Vagina (tissue), 2 donors: ENCODE measurements at regions not wholly inside any gene's neighbourhood (a gene's known extent, or its start where the extent isn't known, plus 50 kb on each side); places are given as distances from the start of the nearest gene placed in this dataset.
A peak's percentile ranks its signal among the peaks of the same experiment; 100 is the strongest.

Experiments
- DNase-seq, 2 donors: peaks; one replicate each; pipeline ENCODE4 v3.0.0-alpha.2; 2017; ENCODE audit errors: extremely low spot score in 2 of 2
- H3K27ac ChIP-seq: fragments of 200-600 bp; sonication (generic); one replicate; pipeline ENCODE4 v1.5.1; 2019
- H3K27me3 ChIP-seq: fragments of 200-600 bp; sonication (generic); one replicate; pipeline ENCODE4 v1.5.1; 2019
- H3K36me3 ChIP-seq, 2 donors: fragments of 200-600 bp; sonication (generic); one replicate each; pipeline ENCODE4 v1.5.1; 2017 to 2019
- H3K4me1 ChIP-seq: fragments of 200-600 bp; sonication (generic); one replicate; pipeline ENCODE4 v1.5.1; 2019
- H3K4me3 ChIP-seq, 2 donors: fragments of 200-600 bp; sonication (generic); 1 replicate in 1 of 2; 2 replicates in 1 of 2; pipeline ENCODE4 v1.5.1; 2016 to 2019
- H3K9me3 ChIP-seq: fragments of 200-600 bp; sonication (generic); one replicate; pipeline ENCODE4 v1.5.1; 2019
- POLR2A ChIP-seq, 2 donors: fragments of 450-650 bp; IDR thresholded peaks; one replicate each; pipeline ENCODE4 v1.6.1; 2017; ENCODE audit warnings: antibody characterized with exemption in 2 of 2, mild to moderate bottlenecking in 2 of 2, moderate library complexity in 2 of 2
- POLR2AphosphoS5 ChIP-seq, 2 donors: sonication (generic); formaldehyde crosslinking; IDR thresholded peaks; one replicate each; pipeline ENCODE4 v1.9.0; 2017; ENCODE audit warnings: antibody characterized with exemption in 2 of 2, mild to moderate bottlenecking in 2 of 2, low read depth in 1 of 2; ENCODE audit not compliant: insufficient read depth in 1 of 2
- intact Hi-C: fragments of 100-400 bp; cut with DNase I; formaldehyde crosslinking; loops from one replicate; pipeline ENCODE4 v1.15.1; 2023
- TF ChIP-seq, protein P1 (sequence below), 3 experiments: fragments of 450-650 bp in 2 of 3; fragments of 200-600 bp in 1 of 3; sonication (generic) in 1 of 3; IDR thresholded peaks; one replicate each; pipeline ENCODE4 v1.5.1; 2017 to 2019; ENCODE audit warnings: antibody characterized with exemption in 3 of 3, mild to moderate bottlenecking in 2 of 3, moderate library complexity in 2 of 3

DNA sequence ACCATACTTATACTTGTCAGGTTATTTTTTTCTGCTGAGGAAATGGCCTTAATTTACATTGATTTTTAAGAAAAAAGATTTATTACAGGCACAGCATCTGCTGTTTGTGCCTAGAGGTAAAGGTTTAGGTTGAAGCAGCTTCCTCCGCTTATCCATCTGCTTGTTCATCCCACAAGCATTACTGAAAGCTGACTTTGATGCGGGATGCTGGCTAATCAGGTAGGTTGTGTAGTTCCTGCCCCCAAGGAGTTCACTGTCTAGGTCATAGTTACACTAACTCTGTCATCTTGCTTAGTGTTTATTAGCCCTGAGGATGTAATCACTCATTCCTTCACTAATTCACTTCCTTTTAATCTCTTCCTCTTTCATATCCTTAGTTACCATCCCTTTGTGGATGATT lies 377.7 kb upstream of the KAZN start:
- H3K4me1 ChIP-seq = no peaks in the 10 kb centered on the region
- peaks cover 4% of the 10 kb centered on the region for H3K9me3 ChIP-seq
- DNase-seq = no peak
- H3K27me3 ChIP-seq = no peaks in the 10 kb centered on the region
- no peaks in the 10 kb centered on the region for H3K36me3 ChIP-seq
- H3K4me3 ChIP-seq = no peak overlapping the region
- TF ChIP-seq POLR2A (IDR thresholded peaks at IDR 0.05) (no peak), POLR2AphosphoS5 (IDR thresholded peaks at IDR 0.05; ENCODE audit: insufficient read depth in 1 of 2, low read depth in 1 of 2) (no peak)
- TF ChIP-seq, protein P1, sequence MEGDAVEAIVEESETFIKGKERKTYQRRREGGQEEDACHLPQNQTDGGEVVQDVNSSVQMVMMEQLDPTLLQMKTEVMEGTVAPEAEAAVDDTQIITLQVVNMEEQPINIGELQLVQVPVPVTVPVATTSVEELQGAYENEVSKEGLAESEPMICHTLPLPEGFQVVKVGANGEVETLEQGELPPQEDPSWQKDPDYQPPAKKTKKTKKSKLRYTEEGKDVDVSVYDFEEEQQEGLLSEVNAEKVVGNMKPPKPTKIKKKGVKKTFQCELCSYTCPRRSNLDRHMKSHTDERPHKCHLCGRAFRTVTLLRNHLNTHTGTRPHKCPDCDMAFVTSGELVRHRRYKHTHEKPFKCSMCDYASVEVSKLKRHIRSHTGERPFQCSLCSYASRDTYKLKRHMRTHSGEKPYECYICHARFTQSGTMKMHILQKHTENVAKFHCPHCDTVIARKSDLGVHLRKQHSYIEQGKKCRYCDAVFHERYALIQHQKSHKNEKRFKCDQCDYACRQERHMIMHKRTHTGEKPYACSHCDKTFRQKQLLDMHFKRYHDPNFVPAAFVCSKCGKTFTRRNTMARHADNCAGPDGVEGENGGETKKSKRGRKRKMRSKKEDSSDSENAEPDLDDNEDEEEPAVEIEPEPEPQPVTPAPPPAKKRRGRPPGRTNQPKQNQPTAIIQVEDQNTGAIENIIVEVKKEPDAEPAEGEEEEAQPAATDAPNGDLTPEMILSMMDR (IDR thresholded peaks at IDR 0.05) = no peak
- H3K27ac ChIP-seq = no peak overlapping the region
- intact Hi-C loops = no loop called here

DNA sequence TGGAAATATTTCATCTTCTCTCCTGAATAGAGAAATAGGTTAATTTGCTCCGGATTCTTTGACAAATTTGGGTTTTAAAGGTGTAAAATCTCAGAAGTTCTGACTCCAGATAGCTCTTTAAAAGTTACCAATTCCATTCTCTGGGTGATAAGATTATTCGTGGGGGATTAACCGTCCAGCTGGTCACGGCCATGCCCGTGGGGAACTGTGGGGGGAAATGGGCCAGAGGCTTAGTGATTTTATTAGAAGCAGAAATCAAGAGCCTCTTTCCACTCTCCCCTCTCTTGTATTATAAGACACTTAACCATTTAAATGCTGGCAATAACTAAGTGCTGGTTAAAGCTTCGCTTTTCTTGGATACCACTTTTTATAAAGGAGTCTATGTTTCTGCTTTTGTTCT lies 376.4 kb upstream of the KAZN start:
- H3K9me3 ChIP-seq = no peaks in the 10 kb centered on the region
- intact Hi-C loops = no loop called here
- H3K4me3 ChIP-seq = no peak overlapping the region
- no peaks in the 10 kb centered on the region for H3K27me3 ChIP-seq
- H3K27ac ChIP-seq = no peak overlapping the region
- DNase-seq = peak in 1 of 2 donors; percentile 1
- H3K4me1 ChIP-seq = no peaks in the 10 kb centered on the region
- TF ChIP-seq, protein P1 (IDR thresholded peaks at IDR 0.05) = no peak
- no peak for TF ChIP-seq POLR2A (IDR thresholded peaks at IDR 0.05)
- no peak for TF ChIP-seq POLR2AphosphoS5 (IDR thresholded peaks at IDR 0.05; ENCODE audit: insufficient read depth in 1 of 2, low read depth in 1 of 2)
- H3K36me3 ChIP-seq = no peaks in the 10 kb centered on the region

DNA sequence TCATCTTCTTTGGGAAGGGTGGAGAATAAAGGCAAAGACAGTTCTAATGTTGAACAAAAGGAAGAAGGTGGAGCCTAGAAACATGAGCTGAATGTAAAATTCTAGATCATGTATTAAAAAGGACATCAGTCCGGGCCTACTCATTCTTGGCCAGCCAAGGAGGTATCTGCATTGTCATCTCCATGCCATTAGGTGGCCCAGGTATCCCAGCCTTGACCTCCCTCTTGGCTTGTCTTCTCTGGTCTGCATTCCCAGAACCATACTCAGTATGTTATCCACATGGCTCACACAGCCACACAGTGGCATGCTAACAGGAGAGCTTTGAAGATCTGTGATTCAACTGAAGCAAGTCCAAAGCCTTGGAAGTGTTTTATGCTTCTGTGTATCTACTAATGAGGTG lies 369.8 kb upstream of the KAZN start:
- intact Hi-C loops = no loop called here
- H3K4me1 ChIP-seq = no peaks in the 10 kb centered on the region
- H3K9me3 ChIP-seq = no peaks in the 10 kb centered on the region
- H3K27me3 ChIP-seq = no peaks in the 10 kb centered on the region
- no peak overlapping the region for H3K27ac ChIP-seq
- no peaks in the 10 kb centered on the region for H3K36me3 ChIP-seq
- H3K4me3 ChIP-seq = no peak overlapping the region
- TF ChIP-seq POLR2A (IDR thresholded peaks at IDR 0.05) = no peak
- TF ChIP-seq, protein P1 (IDR thresholded peaks at IDR 0.05) = no peak
- TF ChIP-seq POLR2AphosphoS5 (IDR thresholded peaks at IDR 0.05; ENCODE audit: insufficient read depth in 1 of 2, low read depth in 1 of 2) = no peak
- DNase-seq = no peak

DNA sequence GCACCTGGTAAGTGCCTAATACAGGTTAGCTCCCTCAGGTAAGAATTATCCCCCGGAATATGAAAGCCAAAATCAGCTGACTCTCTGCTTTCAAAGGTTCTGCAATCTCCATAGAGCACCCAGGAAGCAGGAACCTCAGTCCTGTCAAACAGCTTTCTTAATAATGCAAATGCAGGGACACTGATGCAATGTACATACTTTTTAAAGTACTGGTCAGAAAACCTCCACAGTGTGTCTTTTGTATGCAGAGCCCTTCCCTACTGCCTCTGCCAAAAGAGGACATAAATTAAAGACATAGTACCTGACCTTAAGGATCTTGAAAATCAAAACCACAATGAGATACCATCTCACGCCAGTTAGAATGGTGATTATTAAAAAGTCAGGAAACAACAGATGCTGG lies 365.0 kb upstream of the KAZN start:
- intact Hi-C loops = no loop called here
- Histone ChIP-seq H3K4me1 (no peaks in the 10 kb centered on the region), H3K27ac (no peak overlapping the region), H3K36me3 (no peaks in the 10 kb centered on the region), H3K4me3 (no peak overlapping the region), H3K9me3 (no peaks in the 10 kb centered on the region), H3K27me3 (no peaks in the 10 kb centered on the region)
- TF ChIP-seq POLR2A (IDR thresholded peaks at IDR 0.05) = no peak
- no peak for TF ChIP-seq POLR2AphosphoS5 (IDR thresholded peaks at IDR 0.05; ENCODE audit: insufficient read depth in 1 of 2, low read depth in 1 of 2)
- TF ChIP-seq, protein P1 (IDR thresholded peaks at IDR 0.05) = no peak
- no peak for DNase-seq

DNA sequence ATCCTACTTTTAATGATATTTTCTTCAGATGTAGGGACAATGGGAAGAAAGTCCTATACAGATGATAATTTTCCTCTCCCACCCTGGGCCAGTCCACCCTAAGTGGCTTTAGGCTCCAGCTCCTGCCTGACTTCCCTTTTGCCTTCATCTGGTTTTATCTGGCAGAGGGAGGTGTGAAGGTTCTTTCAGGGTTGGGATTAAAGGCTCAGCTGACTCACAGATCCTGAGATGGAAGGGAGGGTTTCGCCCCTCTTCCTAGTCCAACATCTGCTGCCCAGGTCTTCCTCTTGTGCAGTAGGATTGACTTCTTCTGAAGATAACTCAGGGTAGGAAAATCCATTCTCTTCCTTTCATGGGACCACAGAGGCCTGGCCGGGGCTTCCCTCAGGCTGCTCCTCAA lies 362.4 kb upstream of the KAZN start:
- H3K27me3 ChIP-seq = no peaks in the 10 kb centered on the region
- no peaks in the 10 kb centered on the region for H3K4me1 ChIP-seq
- DNase-seq = no peak
- intact Hi-C loops = no loop called here
- H3K9me3 ChIP-seq = no peaks in the 10 kb centered on the region
- H3K4me3 ChIP-seq = no peak overlapping the region
- TF ChIP-seq POLR2A (IDR thresholded peaks at IDR 0.05) (no peak), POLR2AphosphoS5 (IDR thresholded peaks at IDR 0.05; ENCODE audit: insufficient read depth in 1 of 2, low read depth in 1 of 2) (no peak)
- TF ChIP-seq, protein P1 (IDR thresholded peaks at IDR 0.05) = no peak
- no peak overlapping the region for H3K27ac ChIP-seq
- H3K36me3 ChIP-seq = no peaks in the 10 kb centered on the region
